ENCODE measurements at regions not wholly inside any gene's neighbourhood (a gene's known extent, or its start where the extent isn't known, plus 50 kb on each side); places are given as distances from the start of the nearest gene placed in this dataset.

DNA sequence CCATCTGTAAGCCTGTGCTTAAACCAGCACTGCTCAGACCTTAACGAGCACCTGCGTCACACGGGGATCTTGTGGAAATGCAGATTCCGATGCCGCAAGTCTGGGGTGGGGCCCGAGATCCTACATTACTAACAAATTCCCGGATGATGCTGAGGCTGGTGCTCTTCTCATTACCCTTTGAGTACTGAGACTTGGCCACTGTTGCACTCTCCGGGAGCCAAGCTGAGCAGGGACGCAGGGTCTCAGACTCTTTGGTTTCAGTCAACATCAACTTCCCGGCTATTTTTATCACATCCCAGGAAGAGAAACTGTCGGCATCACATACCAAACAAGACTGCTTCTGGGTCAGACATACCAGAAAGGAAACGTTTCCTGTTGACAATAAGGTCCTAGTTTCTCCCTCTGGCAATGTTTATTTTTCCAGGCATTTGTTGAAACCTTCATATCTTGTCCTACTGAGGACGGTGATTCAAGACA, 276.6 kb downstream of the SHQ1 start:
- Histone ChIP-seq H3K27ac (ENCODE audit: low read length) (no peak overlapping the region), H3K9me3 (ENCODE audit: control insufficient read depth, low read depth, low read length) (no peaks in the 10 kb centered on the region), H3K4me1 (ENCODE audit: control insufficient read depth, low read depth, low read length) (peaks cover 5% of the 10 kb centered on the region), H3K27me3 (ENCODE audit: control insufficient read depth, insufficient read depth, low read length) (no peaks in the 10 kb centered on the region), H3K9ac (ENCODE audit: low read length) (no peak overlapping the region), H3K36me3 (ENCODE audit: control insufficient read depth, low read depth, low read length) (no peaks in the 10 kb centered on the region), H3K4me3 (ENCODE audit: low read length) (no peak overlapping the region)

DNA sequence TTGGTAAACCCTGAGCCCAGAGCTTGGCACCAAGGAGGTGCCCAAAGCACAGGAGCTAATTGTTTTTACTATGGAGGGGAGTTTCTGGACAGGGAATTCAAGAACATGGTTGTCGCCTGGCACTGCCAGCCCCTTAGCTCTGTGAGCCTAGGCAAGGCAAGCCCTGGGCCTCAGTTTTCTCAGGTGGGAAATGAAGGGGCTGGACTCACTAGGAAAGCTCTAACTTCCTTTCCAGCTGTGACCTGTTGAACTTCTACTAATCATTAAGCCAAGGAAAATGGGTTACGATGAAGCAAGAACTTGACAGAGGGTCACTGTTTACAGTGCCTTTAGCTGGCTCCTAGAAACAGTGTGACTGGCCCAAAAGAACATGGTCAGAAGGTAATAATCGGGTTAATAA, 277.2 kb downstream of the SHQ1 start:
- no peaks in the 10 kb centered on the region for H3K36me3 ChIP-seq (ENCODE audit: control insufficient read depth, low read depth, low read length)
- H3K4me1 ChIP-seq (ENCODE audit: control insufficient read depth, low read depth, low read length), result peaks cover 5% of the 10 kb centered on the region

DNA sequence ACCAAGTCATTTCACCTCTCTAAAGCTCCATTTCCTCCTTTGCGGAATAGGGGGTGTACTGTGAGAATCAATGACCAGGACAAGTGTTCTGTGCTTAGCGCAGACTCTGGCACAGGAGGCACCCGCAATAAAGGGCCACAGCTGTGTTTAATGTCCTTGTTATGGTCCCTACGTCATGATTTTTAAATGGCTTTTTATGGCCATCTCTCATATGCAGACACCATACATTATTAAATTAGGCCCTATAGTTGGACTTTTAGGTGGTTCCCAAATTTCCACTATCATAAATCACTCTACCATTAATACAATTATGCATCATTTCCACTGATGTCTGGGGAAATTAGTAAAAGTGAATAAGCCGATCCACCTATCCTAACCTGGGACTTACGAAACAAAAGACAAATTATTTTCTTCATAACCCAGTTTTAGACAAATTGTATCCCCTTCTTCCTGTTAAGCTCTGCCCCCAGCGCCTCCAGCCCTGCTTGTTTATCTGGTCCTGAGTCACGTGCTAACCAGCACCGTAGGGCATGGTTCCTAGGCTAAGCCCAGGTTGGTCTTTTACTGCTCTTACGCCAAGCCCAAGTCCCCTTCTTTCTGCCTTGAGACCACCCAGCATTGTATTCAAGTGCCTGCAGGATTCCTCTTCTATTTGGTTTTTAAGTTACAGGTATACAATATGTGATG, 278.3 kb downstream of the SHQ1 start:
- no peak overlapping the region for H3K4me3 ChIP-seq (ENCODE audit: low read length)
- no peaks in the 10 kb centered on the region for H3K27me3 ChIP-seq (ENCODE audit: control insufficient read depth, insufficient read depth, low read length)
- H3K9ac ChIP-seq (ENCODE audit: low read length), result no peak overlapping the region
- no peak overlapping the region for H3K27ac ChIP-seq (ENCODE audit: low read length)
- peaks cover 5% of the 10 kb centered on the region for H3K4me1 ChIP-seq (ENCODE audit: control insufficient read depth, low read depth, low read length)
- H3K9me3 ChIP-seq (ENCODE audit: control insufficient read depth, low read depth, low read length), result no peaks in the 10 kb centered on the region
- H3K36me3 ChIP-seq (ENCODE audit: control insufficient read depth, low read depth, low read length), result no peaks in the 10 kb centered on the region

More for the DNA sequence above, 277.2 kb downstream of the SHQ1 start:
- no peak overlapping the region for H3K4me3 ChIP-seq (ENCODE audit: low read length)
- H3K9me3 ChIP-seq (ENCODE audit: control insufficient read depth, low read depth, low read length), result no peaks in the 10 kb centered on the region
- H3K9ac ChIP-seq (ENCODE audit: low read length), result no peak overlapping the region
- H3K27me3 ChIP-seq (ENCODE audit: control insufficient read depth, insufficient read depth, low read length), result no peaks in the 10 kb centered on the region
- H3K27ac ChIP-seq (ENCODE audit: low read length), result no peak overlapping the region

DNA sequence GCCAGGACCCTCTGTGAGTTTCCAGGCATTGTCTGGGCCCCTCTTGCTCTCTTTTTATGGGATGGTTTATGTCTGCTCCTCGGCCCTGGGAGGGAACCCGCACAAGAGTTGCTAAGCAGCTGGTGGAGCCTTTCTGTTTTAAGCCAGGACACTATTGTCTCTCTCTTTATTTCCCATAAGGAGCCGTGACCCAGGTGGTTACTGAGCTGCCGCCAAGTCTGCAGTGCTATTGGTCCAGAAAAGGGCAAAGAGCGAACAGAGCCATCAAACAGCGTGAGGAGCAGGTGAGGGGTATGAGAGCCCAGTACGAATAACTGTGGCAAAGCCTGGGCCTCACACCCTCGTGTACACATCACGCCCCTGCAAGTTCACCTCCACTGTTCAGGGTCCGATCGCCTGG, 280.2 kb downstream of the SHQ1 start:
- Histone ChIP-seq H3K9ac (ENCODE audit: low read length) (no peak overlapping the region), H3K36me3 (ENCODE audit: control insufficient read depth, low read depth, low read length) (no peaks in the 10 kb centered on the region), H3K4me3 (ENCODE audit: low read length) (no peak overlapping the region), H3K27ac (ENCODE audit: low read length) (no peak overlapping the region), H3K4me1 (ENCODE audit: control insufficient read depth, low read depth, low read length) (peaks cover 5% of the 10 kb centered on the region), H3K9me3 (ENCODE audit: control insufficient read depth, low read depth, low read length) (no peaks in the 10 kb centered on the region), H3K27me3 (ENCODE audit: control insufficient read depth, insufficient read depth, low read length) (no peaks in the 10 kb centered on the region)

DNA sequence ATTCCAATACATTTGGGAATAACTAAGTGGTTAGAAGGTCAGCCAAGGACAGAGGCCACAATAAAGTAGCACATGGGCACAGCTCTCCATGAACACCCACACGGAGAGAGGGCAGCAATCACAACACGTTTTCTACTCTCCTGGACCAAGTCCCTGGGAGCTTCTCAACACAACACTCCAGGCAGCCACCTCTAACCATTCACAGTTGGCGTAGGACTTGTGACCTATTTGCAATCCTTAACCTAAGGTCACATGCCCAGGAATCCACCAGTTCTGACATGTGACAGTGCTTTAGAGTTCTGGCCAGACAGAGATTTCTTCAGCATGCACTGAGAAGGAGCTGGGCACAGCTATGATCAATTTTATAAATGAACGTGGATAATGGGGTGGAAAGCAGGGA, 280.8 kb downstream of the SHQ1 start:
- Histone ChIP-seq H3K9me3 (ENCODE audit: control insufficient read depth, low read depth, low read length) (no peaks in the 10 kb centered on the region), H3K4me3 (ENCODE audit: low read length) (no peak overlapping the region), H3K27me3 (ENCODE audit: control insufficient read depth, insufficient read depth, low read length) (no peaks in the 10 kb centered on the region), H3K4me1 (ENCODE audit: control insufficient read depth, low read depth, low read length) (peaks cover 5% of the 10 kb centered on the region), H3K9ac (ENCODE audit: low read length) (no peak overlapping the region), H3K36me3 (ENCODE audit: control insufficient read depth, low read depth, low read length) (no peaks in the 10 kb centered on the region), H3K27ac (ENCODE audit: low read length) (no peak overlapping the region)

DNA sequence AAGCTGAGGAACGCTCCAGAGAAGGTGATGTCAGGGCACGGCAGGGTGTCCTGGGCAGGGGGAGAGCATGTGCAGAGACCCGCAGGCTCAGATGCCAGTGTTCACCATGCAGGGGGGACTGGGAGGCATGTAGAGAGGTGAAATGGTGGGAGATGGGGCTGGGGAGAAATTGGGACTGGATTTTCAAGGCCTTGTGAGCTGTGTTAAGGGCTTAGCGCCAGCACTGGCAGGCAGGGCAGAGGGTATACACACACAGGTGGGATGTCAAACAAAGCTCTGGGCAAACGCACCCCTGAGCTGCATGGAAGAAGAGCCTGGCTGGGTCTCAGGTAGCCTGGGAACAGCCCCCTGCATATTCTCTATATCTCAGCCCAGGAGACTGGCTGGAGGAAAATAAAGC, 282.7 kb downstream of the SHQ1 start:
- Histone ChIP-seq H3K36me3 (ENCODE audit: control insufficient read depth, low read depth, low read length) (no peaks in the 10 kb centered on the region), H3K9ac (ENCODE audit: low read length) (no peak overlapping the region), H3K4me3 (ENCODE audit: low read length) (no peak overlapping the region), H3K9me3 (ENCODE audit: control insufficient read depth, low read depth, low read length) (no peaks in the 10 kb centered on the region), H3K27me3 (ENCODE audit: control insufficient read depth, insufficient read depth, low read length) (no peaks in the 10 kb centered on the region), H3K27ac (ENCODE audit: low read length) (no peak overlapping the region), H3K4me1 (ENCODE audit: control insufficient read depth, low read depth, low read length) (peaks cover 11% of the 10 kb centered on the region)

DNA sequence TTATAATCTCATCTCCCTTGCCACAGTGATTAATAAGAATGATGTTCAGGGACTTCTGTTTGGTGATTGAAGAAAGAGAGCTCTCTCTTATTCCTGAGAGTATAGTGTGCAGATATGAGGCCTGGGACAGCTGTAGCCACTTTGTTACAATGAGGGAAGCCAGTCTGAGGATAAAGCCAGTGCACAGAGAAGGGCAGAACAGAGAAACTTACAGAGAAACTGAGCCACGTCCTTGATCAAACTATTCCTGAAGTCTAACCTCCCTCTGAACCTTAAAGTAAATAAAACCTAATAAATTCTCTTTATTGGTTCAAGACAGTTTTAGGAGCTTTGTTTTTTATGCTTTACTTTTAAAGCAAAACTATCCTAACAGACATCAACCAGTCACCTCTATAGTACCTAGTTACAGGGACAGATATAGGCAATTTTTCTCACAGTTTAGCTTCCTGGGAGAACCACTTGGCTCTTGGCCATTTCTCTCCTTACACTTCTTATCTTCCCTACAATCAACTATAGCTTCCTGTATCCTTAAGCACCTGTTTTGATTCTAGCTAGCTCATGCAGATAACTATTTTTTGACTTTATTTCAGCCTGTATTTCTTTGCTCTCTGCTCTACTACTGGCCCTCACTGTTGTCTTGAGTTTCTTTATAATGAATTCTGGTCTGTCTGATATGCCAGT, 284.4 kb downstream of the SHQ1 start:
- Histone ChIP-seq H3K4me1 (ENCODE audit: control insufficient read depth, low read depth, low read length) (peaks cover 12% of the 10 kb centered on the region), H3K4me3 (ENCODE audit: low read length) (no peak overlapping the region), H3K36me3 (ENCODE audit: control insufficient read depth, low read depth, low read length) (no peaks in the 10 kb centered on the region), H3K27me3 (ENCODE audit: control insufficient read depth, insufficient read depth, low read length) (no peaks in the 10 kb centered on the region), H3K9ac (ENCODE audit: low read length) (no peak overlapping the region), H3K27ac (ENCODE audit: low read length) (no peak overlapping the region), H3K9me3 (ENCODE audit: control insufficient read depth, low read depth, low read length) (no peaks in the 10 kb centered on the region)

DNA sequence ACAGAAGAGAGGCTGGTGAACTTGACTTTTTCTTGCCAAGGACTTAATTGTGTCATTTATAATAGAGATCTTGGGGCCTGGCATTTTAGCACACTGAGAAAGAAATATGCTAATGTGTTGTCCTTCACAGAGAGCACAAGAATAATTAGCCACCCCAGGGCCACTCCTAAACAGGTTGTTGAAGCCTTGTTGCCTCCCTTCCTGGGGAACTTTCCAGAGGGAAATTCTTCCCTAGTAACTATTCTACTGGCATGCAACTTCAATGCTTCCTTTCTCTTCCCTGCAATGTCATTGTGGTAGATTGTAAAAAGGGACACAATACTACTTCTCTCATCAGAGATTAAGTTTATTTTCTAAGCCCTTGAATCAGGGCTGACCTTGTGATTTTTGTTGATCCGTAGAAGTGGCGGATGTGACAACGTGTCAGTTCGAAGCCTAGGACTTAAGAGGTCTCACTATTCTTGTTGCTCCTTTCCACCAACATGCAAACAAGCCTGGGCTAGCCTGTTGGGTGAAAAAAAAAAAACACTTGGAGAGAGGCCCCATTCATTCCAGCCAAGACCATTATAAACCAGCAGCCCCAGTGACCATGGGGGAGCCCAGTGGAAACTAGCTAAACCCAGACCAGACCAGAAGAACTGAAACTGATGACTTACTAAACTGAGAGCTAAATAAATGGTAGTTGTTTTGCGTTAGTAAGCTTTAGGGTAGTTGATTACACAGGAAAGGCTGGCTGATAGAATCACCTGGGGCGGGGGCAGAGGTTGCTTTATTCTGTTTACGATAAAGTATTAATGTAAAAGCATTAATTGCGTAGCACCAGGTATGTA, 287.2 kb downstream of the SHQ1 start:
- H3K4me1 ChIP-seq (ENCODE audit: control insufficient read depth, low read depth, low read length), result peaks cover 12% of the 10 kb centered on the region
- no peaks in the 10 kb centered on the region for H3K27me3 ChIP-seq (ENCODE audit: control insufficient read depth, insufficient read depth, low read length)
- H3K9ac ChIP-seq (ENCODE audit: low read length), result no peak overlapping the region
- no peak overlapping the region for H3K4me3 ChIP-seq (ENCODE audit: low read length)
- peak overlapping the region; percentile 17 for H3K27ac ChIP-seq (ENCODE audit: low read length)
- no peaks in the 10 kb centered on the region for H3K36me3 ChIP-seq (ENCODE audit: control insufficient read depth, low read depth, low read length)
- no peaks in the 10 kb centered on the region for H3K9me3 ChIP-seq (ENCODE audit: control insufficient read depth, low read depth, low read length)

DNA sequence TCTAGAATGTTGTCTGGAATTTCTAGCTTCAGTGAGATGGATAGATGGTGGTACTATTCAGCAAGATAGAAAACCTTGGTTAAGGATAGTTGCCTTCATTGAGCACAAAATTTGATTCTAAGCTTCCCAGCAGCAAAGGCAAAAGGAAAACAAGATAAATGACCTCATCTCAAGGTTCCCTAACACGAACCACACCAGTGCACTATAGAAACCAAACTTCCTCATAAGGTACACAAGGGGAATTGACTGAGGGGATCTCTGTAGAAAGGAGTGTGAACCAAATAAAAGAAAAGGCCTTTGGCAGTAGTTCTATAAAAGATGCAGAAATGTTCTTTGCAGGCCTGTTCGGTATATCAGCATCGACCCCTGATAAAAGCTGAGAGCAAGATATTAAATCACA, 288.9 kb downstream of the SHQ1 start:
- peaks cover 12% of the 10 kb centered on the region for H3K4me1 ChIP-seq (ENCODE audit: control insufficient read depth, low read depth, low read length)
- H3K27ac ChIP-seq (ENCODE audit: low read length), result no peak overlapping the region
- H3K9ac ChIP-seq (ENCODE audit: low read length), result no peak overlapping the region
- H3K9me3 ChIP-seq (ENCODE audit: control insufficient read depth, low read depth, low read length), result no peaks in the 10 kb centered on the region
- H3K36me3 ChIP-seq (ENCODE audit: control insufficient read depth, low read depth, low read length), result no peaks in the 10 kb centered on the region
- no peak overlapping the region for H3K4me3 ChIP-seq (ENCODE audit: low read length)
- no peaks in the 10 kb centered on the region for H3K27me3 ChIP-seq (ENCODE audit: control insufficient read depth, insufficient read depth, low read length)

DNA sequence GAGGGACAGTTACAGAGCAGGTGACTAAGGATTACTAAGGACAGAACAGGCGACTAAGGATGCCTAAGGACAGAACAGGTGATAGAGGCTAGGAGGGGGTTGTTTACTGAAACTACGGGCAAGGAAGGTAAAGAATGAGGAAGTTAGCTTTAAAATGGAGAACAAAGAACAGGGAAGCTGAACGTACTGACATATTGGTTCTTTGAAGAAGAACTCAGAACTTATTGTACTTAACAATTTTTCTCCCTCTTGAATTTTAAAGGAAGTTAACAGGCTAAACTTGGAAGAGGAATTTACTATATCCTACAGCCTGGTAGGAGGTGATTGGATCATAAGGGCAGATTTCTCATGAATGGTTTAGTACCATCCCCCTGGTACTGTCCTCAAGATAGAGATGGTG, 290.2 kb downstream of the SHQ1 start:
- H3K4me1 ChIP-seq (ENCODE audit: control insufficient read depth, low read depth, low read length), result peaks cover 12% of the 10 kb centered on the region
- H3K36me3 ChIP-seq (ENCODE audit: control insufficient read depth, low read depth, low read length), result no peaks in the 10 kb centered on the region
- H3K27ac ChIP-seq (ENCODE audit: low read length), result no peak overlapping the region
- no peaks in the 10 kb centered on the region for H3K27me3 ChIP-seq (ENCODE audit: control insufficient read depth, insufficient read depth, low read length)
- H3K9ac ChIP-seq (ENCODE audit: low read length), result no peak overlapping the region
- H3K4me3 ChIP-seq (ENCODE audit: low read length), result no peak overlapping the region
- H3K9me3 ChIP-seq (ENCODE audit: control insufficient read depth, low read depth, low read length), result no peaks in the 10 kb centered on the region

DNA sequence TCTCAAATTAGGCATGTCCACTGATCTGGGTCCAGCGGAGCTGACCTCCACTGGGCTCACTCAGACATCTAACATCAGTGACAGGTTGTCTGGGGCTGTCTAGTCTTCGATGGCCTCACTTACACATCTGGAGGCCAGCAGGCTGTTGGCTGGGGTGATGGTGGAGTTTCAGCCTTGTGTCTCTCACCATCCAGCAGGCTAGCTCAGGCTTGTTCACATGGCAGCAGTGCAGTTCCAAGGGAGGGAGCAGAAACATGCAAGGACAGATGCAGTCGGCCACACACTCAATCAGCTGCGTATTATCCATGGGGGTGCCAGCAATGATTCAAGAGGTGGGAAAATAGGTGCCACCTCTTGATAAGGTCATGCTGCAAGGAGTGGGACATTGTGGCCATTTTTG, 292.5 kb downstream of the SHQ1 start:
- no peak overlapping the region for H3K27ac ChIP-seq (ENCODE audit: low read length)
- H3K4me3 ChIP-seq (ENCODE audit: low read length), result no peak overlapping the region
- H3K27me3 ChIP-seq (ENCODE audit: control insufficient read depth, insufficient read depth, low read length), result no peaks in the 10 kb centered on the region
- H3K9ac ChIP-seq (ENCODE audit: low read length), result no peak overlapping the region
- no peaks in the 10 kb centered on the region for H3K9me3 ChIP-seq (ENCODE audit: control insufficient read depth, low read depth, low read length)
- peaks cover 3% of the 10 kb centered on the region for H3K4me1 ChIP-seq (ENCODE audit: control insufficient read depth, low read depth, low read length)
- H3K36me3 ChIP-seq (ENCODE audit: control insufficient read depth, low read depth, low read length), result no peaks in the 10 kb centered on the region
